Activated T-helper 1 cell treated with anti-CD3 and anti-CD28 coated beads, Interleukin-12 subunit alpha, Interleukin-12 subunit beta, Interleukin-2, Interleukin-4 antibody, amounts not matched to agents 30 ng/mL and 10 ng/mL and 1 ng/mL, durations not matched to agents 14 hours and 24 hours and 36 hours (primary cell): ENCODE measurements at regions not wholly inside any gene's neighbourhood (a gene's known extent, or its start where the extent isn't known, plus 50 kb on each side); places are given as distances from the start of the nearest gene placed in this dataset.

Experiments
- DNase-seq: peaks from one replicate; pipeline ENCODE4 v3.0.0; 2021; ENCODE audit warnings: low spot score
- H3K27ac Mint-ChIP-seq: one replicate; pipeline ENCODE4 v1.8.0; 2021; ENCODE audit warnings: mild to moderate bottlenecking, mixed read lengths
- H3K27me3 Mint-ChIP-seq: one replicate; pipeline ENCODE4 v1.8.0; 2022; ENCODE audit warnings: mild to moderate bottlenecking, moderate library complexity, mixed read lengths; ENCODE audit not compliant: insufficient read depth
- H3K36me3 Mint-ChIP-seq: one replicate; pipeline ENCODE4 v1.8.0; 2021; ENCODE audit warnings: low read depth, mixed read lengths
- H3K4me1 Mint-ChIP-seq: one replicate; pipeline ENCODE4 v1.8.0; 2021; ENCODE audit warnings: low read depth, mixed read lengths
- H3K4me3 Mint-ChIP-seq: one replicate; pipeline ENCODE4 v1.8.0; 2021; ENCODE audit warnings: mild to moderate bottlenecking, moderate library complexity, mixed read lengths
- H3K9me3 Mint-ChIP-seq: one replicate; pipeline ENCODE4 v1.8.0; 2021; ENCODE audit warnings: mixed read lengths
- intact Hi-C: fragments of 100-400 bp; cut with micrococcal nuclease; formaldehyde crosslinking; loops from one replicate; pipeline ENCODE4 v1.15.1; 2024

GRCh38 chr13:71939186-71939585 lies 72.2 kb upstream of the DACH1 start:
- intact Hi-C loops: no loop called here
- no peaks in the 10 kb centered on the region for H3K4me1 Mint-ChIP-seq
- H3K27me3 Mint-ChIP-seq: no peaks in the 10 kb centered on the region
- H3K36me3 Mint-ChIP-seq: no peaks in the 10 kb centered on the region
- no peaks in the 10 kb centered on the region for H3K9me3 Mint-ChIP-seq
- H3K27ac Mint-ChIP-seq: no peak overlapping the region
- no peak for DNase-seq
- H3K4me3 Mint-ChIP-seq: no peak overlapping the region

- Mint-ChIP-seq H3K27ac (no peak overlapping the region), H3K27me3 (no peaks in the 10 kb centered on the region), H3K9me3 (no peaks in the 10 kb centered on the region), H3K36me3 (no peaks in the 10 kb centered on the region), H3K4me1 (no peaks in the 10 kb centered on the region), H3K4me3 (no peak overlapping the region)
- DNase-seq: no peak
- intact Hi-C loops: no loop called here
Observed at GRCh38 chr13:71935166-71935840, 68.3 kb upstream of the DACH1 start.

GRCh38 chr13:71924931-71925330 lies 57.9 kb upstream of the DACH1 start:
- Mint-ChIP-seq H3K27me3 (peaks cover 3% of the 10 kb centered on the region), H3K4me3 (no peak overlapping the region), H3K9me3 (no peaks in the 10 kb centered on the region), H3K36me3 (no peaks in the 10 kb centered on the region), H3K27ac (no peak overlapping the region), H3K4me1 (no peaks in the 10 kb centered on the region)
- DNase-seq: no peak
- intact Hi-C loops: no loop called here

- Mint-ChIP-seq H3K4me1 (no peaks in the 10 kb centered on the region), H3K4me3 (no peak overlapping the region), H3K27me3 (peaks cover 3% of the 10 kb centered on the region), H3K27ac (no peak overlapping the region), H3K36me3 (no peaks in the 10 kb centered on the region), H3K9me3 (no peaks in the 10 kb centered on the region)
- intact Hi-C loops: no loop called here
- DNase-seq: no peak
Observed at GRCh38 chr13:71922194-71922593, 55.2 kb upstream of the DACH1 start.
